H1 (cell line): ENCODE measurements at regions not wholly inside any gene's neighbourhood (a gene's known extent, or its start where the extent isn't known, plus 50 kb on each side); places are given as distances from the start of the nearest gene placed in this dataset.

Source experiments
- CTCF ChIA-PET: fragments of 300-600 bp; sonication (Branson Sonifier 250); formaldehyde crosslinking; loops from one replicate; lab custom pipeline; 2021; ENCODE audit not compliant: partially characterized antibody; lab: Charles Lee
- POLR2A ChIA-PET: fragments of 300-600 bp; sonication (Branson Sonifier 250); formaldehyde crosslinking; loops from one replicate; lab custom pipeline; 2021; ENCODE audit warnings: inconsistent platforms; ENCODE audit not compliant: partially characterized antibody; lab: Charles Lee
- DNase-seq, 2 experiments: peaks; one replicate each; pipeline versions ENCODE4 v3.0.0 to v3.0.0-alpha.2; 2010 to 2022; ENCODE audit warnings: low spot score in 2 of 2, low read depth in 1 of 2, mixed read lengths in 1 of 2
- FAIRE-seq: peaks from 2 replicates; lab custom pipeline; 2011; peaks lifted over from hg19 to GRCh38; lab: Jason Lieb, UNC
- H2AFZ ChIP-seq: 2 replicates; pipeline ENCODE4 v1.8.1; 2012; ENCODE audit warnings: low read length, inconsistent platforms
- H2AK5ac ChIP-seq: 2 replicates; pipeline ENCODE4 v1.6.1; 2013; ENCODE audit warnings: low read depth, low read length
- H2BK120ac ChIP-seq: replicated peaks from 2 replicates; pipeline ENCODE3; 2013; ENCODE audit warnings: low read depth, low read length, inconsistent platforms
- H2BK12ac ChIP-seq: 2 replicates; pipeline ENCODE4 v1.6.1; 2013; ENCODE audit warnings: low read depth, low read length
- H2BK15ac ChIP-seq: 2 replicates; pipeline ENCODE4 v1.6.1; 2013; ENCODE audit warnings: low read length
- H2BK20ac ChIP-seq: 2 replicates; pipeline ENCODE4 v1.6.1; 2013; ENCODE audit warnings: low read length
- H2BK5ac ChIP-seq: 2 replicates; pipeline ENCODE4 v1.6.1; 2013; ENCODE audit warnings: low read depth, low read length
- H3K14ac ChIP-seq: 2 replicates; pipeline ENCODE4 v1.6.1; 2013; ENCODE audit warnings: inconsistent platforms; ENCODE audit not compliant: insufficient read length
- H3K18ac ChIP-seq: 2 replicates; pipeline ENCODE4 v1.6.1; 2013; ENCODE audit warnings: low read length; ENCODE audit errors: extremely low read depth
- H3K23ac ChIP-seq: 2 replicates; pipeline ENCODE4 v1.6.1; 2013; ENCODE audit warnings: inconsistent platforms; ENCODE audit not compliant: insufficient read length
- H3K23me2 ChIP-seq: 2 replicates; pipeline ENCODE4 v1.6.1; 2013; ENCODE audit warnings: low read depth, low read length
- H3K27ac ChIP-seq: 2 replicates; pipeline ENCODE4 v1.6.1; 2011; ENCODE audit warnings: low read depth, low read length, inconsistent platforms
- H3K27me3 ChIP-seq, 4 experiments: replicated peaks in 1 of 4; 1 replicate in 1 of 4; 2 replicates in 3 of 4; pipeline versions ENCODE4 v1.6.1 to v1.8.1; 2011 to 2013; ENCODE audit warnings: low read length in 3 of 4, mild to moderate bottlenecking in 3 of 4, inconsistent platforms in 2 of 4, mixed read lengths in 2 of 4, moderate library complexity in 1 of 4; ENCODE audit not compliant: control insufficient read depth in 3 of 4, insufficient read depth in 3 of 4; ENCODE audit errors: extremely low read depth in 1 of 4
- H3K36me3 ChIP-seq, 4 experiments: 2 replicates each; pipeline versions ENCODE4 v1.6.1 to v1.8.1; 2011 to 2013; ENCODE audit warnings: mild to moderate bottlenecking in 4 of 4, low read length in 3 of 4, moderate library complexity in 2 of 4, control low read depth in 1 of 4, inconsistent platforms in 1 of 4; ENCODE audit not compliant: insufficient read depth in 4 of 4, control insufficient read depth in 2 of 4
- H3K4ac ChIP-seq: replicated peaks from 2 replicates; pipeline ENCODE3; 2013; ENCODE audit warnings: low read length, low read depth, mixed read lengths, inconsistent platforms; ENCODE audit not compliant: insufficient read length
- H3K4me1 ChIP-seq, 4 experiments: replicated peaks in 1 of 4; 1 replicate in 1 of 4; 2 replicates in 3 of 4; pipeline versions ENCODE4 v1.6.1 to v1.8.1; 2011 to 2013; ENCODE audit warnings: low read length in 3 of 4, inconsistent platforms in 2 of 4, mixed read lengths in 1 of 4; ENCODE audit not compliant: insufficient read depth in 4 of 4, control insufficient read depth in 3 of 4
- H3K4me2 ChIP-seq, 2 experiments: 2 replicates each; pipeline versions ENCODE4 v1.6.1 to v1.8.1; 2011 to 2013; ENCODE audit warnings: low read depth in 2 of 2, low read length in 2 of 2, control low read depth in 1 of 2, inconsistent platforms in 1 of 2, mild to moderate bottlenecking in 1 of 2; ENCODE audit not compliant: insufficient read depth in 1 of 2
- H3K4me3 ChIP-seq, 4 experiments: fragments of 200-600, 300-600 bp in 1 of 4; sonication (generic), shearing (Covaris generic), sonication (Bioruptor Twin) in 1 of 4; 2 replicates each; pipeline versions ENCODE4 v1.5.1 to v1.8.1; 2011 to 2016; ENCODE audit warnings: low read length in 4 of 4, low read depth in 3 of 4, control low read depth in 2 of 4, inconsistent platforms in 2 of 4, mild to moderate bottlenecking in 2 of 4, mixed read lengths in 1 of 4, moderate library complexity in 1 of 4; ENCODE audit not compliant: insufficient read depth in 2 of 4; ENCODE audit errors: extremely low read depth in 1 of 4
- H3K56ac ChIP-seq: replicated peaks from 2 replicates; pipeline ENCODE3; 2013; ENCODE audit warnings: low read depth, mild to moderate bottlenecking, mixed read lengths, low read length, inconsistent platforms; ENCODE audit not compliant: insufficient read length
- H3K79me1 ChIP-seq: 2 replicates; pipeline ENCODE4 v1.6.1; 2013; ENCODE audit warnings: low read depth, low read length, control low read depth
- H3K79me2 ChIP-seq, 2 experiments: 2 replicates each; pipeline versions ENCODE4 v1.6.1 to v1.8.1; 2012 to 2013; ENCODE audit warnings: low read length in 2 of 2, mild to moderate bottlenecking in 2 of 2, inconsistent platforms in 1 of 2; ENCODE audit not compliant: insufficient read depth in 2 of 2, control insufficient read depth in 1 of 2
- H3K9ac ChIP-seq, 4 experiments: replicated peaks in 1 of 4; 1 replicate in 1 of 4; 2 replicates in 3 of 4; pipeline versions ENCODE4 v1.6.1 to v1.8.1; 2011 to 2013; ENCODE audit warnings: low read depth in 3 of 4, low read length in 3 of 4, control low read depth in 2 of 4, mild to moderate bottlenecking in 2 of 4, moderate library complexity in 2 of 4, inconsistent platforms in 1 of 4; ENCODE audit errors: extremely low read depth in 1 of 4
- H3K9me3 ChIP-seq, 2 experiments: 2 replicates each; pipeline versions ENCODE4 v1.6.1 to v1.8.1; 2012 to 2013; ENCODE audit warnings: mild to moderate bottlenecking in 2 of 2, moderate library complexity in 2 of 2, control low read depth in 1 of 2, inconsistent platforms in 1 of 2, low read depth in 1 of 2, low read length in 1 of 2, mixed read lengths in 1 of 2; ENCODE audit not compliant: insufficient read depth in 2 of 2
- H4K20me1 ChIP-seq, 2 experiments: replicated peaks in 1 of 2; 2 replicates each; pipeline versions ENCODE3 to v1.8.1; 2011 to 2013; ENCODE audit warnings: inconsistent platforms in 2 of 2, low read length in 2 of 2, mild to moderate bottlenecking in 1 of 2; ENCODE audit not compliant: insufficient read depth in 2 of 2, control insufficient read depth in 1 of 2
- H4K5ac ChIP-seq: 2 replicates; pipeline ENCODE4 v1.6.1; 2013; ENCODE audit warnings: low read length, low read depth, mixed read lengths, inconsistent platforms; ENCODE audit not compliant: insufficient read length
- H4K8ac ChIP-seq: 2 replicates; pipeline ENCODE4 v1.8.0; 2013; ENCODE audit warnings: mild to moderate bottlenecking, moderate library complexity, low read length, inconsistent platforms; ENCODE audit not compliant: insufficient read depth; ENCODE audit errors: extremely low read depth
- H4K91ac ChIP-seq: replicated peaks from 2 replicates; pipeline ENCODE3; 2013; ENCODE audit warnings: low read length, mixed read lengths, inconsistent platforms; ENCODE audit not compliant: insufficient read length
- BCL11A ChIP-seq, 2 experiments: IDR thresholded peaks; one replicate each; pipeline ENCODE4 v1.6.1; 2011; ENCODE audit warnings: low read depth in 2 of 2, low read length in 2 of 2, mild to moderate bottlenecking in 2 of 2
- GTF2F1 ChIP-seq: IDR thresholded peaks from 2 replicates; pipeline ENCODE4 v1.6.1; 2012; ENCODE audit warnings: low read depth, low read length, improper control_type of control experiment, borderline replicate concordance
- NANOG ChIP-seq: IDR thresholded peaks from 2 replicates; pipeline ENCODE4 v1.6.1; 2011; ENCODE audit warnings: low read length, low read depth, mild to moderate bottlenecking, inconsistent platforms; ENCODE audit not compliant: insufficient read depth, poor library complexity, severe bottlenecking
- SIX5 ChIP-seq: IDR thresholded peaks from 2 replicates; pipeline ENCODE4 v1.6.1; 2011; ENCODE audit warnings: mild to moderate bottlenecking, low read depth, low read length
- SP4 ChIP-seq: IDR thresholded peaks from 2 replicates; pipeline ENCODE4 v1.6.1; 2012; ENCODE audit warnings: low read length, inconsistent platforms
- WGBS, 2 experiments: shearing (Covaris generic) in 1 of 2; methylation state at CpG; one replicate each; pipeline versions ENCODE4 v1.1.6 to v1.1.7; 2013 to 2015; ENCODE audit warnings: low lambda C conversion rate in 2 of 2, mixed read lengths in 2 of 2, inconsistent platforms in 1 of 2, low coverage in 1 of 2, missing lambda C conversion rate in 1 of 2; ENCODE audit not compliant: insufficient replicate concordance in 2 of 2, insufficient coverage in 1 of 2, insufficient read length in 1 of 2; ENCODE audit errors: extremely low coverage in 1 of 2, missing lambda C conversion rate in 1 of 2; 5-methylcytosine and 5-hydroxymethylcytosine counted together
- TF ChIP-seq, protein P1 (sequence below): IDR thresholded peaks from 2 replicates; pipeline ENCODE4 v1.6.1; 2012; ENCODE audit warnings: inconsistent platforms

DNA sequence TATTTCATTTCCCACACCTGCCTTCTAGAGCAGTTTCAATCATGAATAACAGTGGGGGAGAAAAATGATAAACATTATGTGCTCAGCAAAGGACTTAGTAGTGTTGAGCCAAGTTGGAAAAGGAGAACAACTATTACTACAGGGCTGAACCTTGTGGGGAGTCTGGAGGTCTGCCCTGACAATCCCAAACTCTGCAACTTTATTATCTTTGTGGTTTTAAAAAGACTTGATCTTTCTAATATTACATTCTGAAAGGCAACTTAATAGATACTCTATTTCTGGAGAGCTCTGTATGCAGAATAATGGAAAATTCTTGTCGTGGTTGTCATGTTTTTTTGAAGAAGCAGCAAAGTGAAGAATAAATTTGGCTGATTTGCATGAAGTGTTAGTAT is 116.1 kb downstream of the SPCS3 start:
- no peak overlapping the region for H4K5ac ChIP-seq
- H4K91ac ChIP-seq, result no peak overlapping the region
- H3K56ac ChIP-seq, result no peak overlapping the region
- H3K9me3 ChIP-seq, result no peaks in the 10 kb centered on the region
- H3K4ac ChIP-seq, result no peak overlapping the region
- no peak overlapping the region for H3K23ac ChIP-seq
- no peak overlapping the region for H4K8ac ChIP-seq
- H3K4me2 ChIP-seq, result no peak overlapping the region
- H2BK120ac ChIP-seq, result no peak overlapping the region
- 80% methylated on average over 1 of the region's 1 CpG; no CpG with 5 or more reads in 1 of the 2 experiments for WGBS, 2 experiments
- FAIRE-seq (no peak), DNase-seq (no peak)
- no peaks in the 10 kb centered on the region for H3K79me1 ChIP-seq
- no peaks in the 10 kb centered on the region for H3K23me2 ChIP-seq
- no peak overlapping the region for H3K9ac ChIP-seq
- ChIA-PET POLR2A (no interaction called here), CTCF (interaction anchor here (1.3 to 1.4 kb wide), 2 partner anchors 10 to 611 kb away, joined by 4 read pairs; no protein-coding TSS in a partner anchor)
- no peak for TF ChIP-seq GTF2F1
- no peak for TF ChIP-seq BCL11A (IDR thresholded peaks at IDR 0.05; ENCODE audit: low read depth in 2 of 2, low read length in 2 of 2)
- TF ChIP-seq SIX5, result no peak
- TF ChIP-seq, protein P1, sequence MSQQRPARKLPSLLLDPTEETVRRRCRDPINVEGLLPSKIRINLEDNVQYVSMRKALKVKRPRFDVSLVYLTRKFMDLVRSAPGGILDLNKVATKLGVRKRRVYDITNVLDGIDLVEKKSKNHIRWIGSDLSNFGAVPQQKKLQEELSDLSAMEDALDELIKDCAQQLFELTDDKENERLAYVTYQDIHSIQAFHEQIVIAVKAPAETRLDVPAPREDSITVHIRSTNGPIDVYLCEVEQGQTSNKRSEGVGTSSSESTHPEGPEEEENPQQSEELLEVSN, result no peak
- no peak for TF ChIP-seq NANOG
- no peak for TF ChIP-seq SP4
- no peak overlapping the region for H3K27ac ChIP-seq
- H2BK12ac ChIP-seq, result no peak overlapping the region
- H2AK5ac ChIP-seq, result no peak overlapping the region
- no peak overlapping the region for H2AFZ ChIP-seq
- no peaks in the 10 kb centered on the region for H3K79me2 ChIP-seq
- no peaks in the 10 kb centered on the region for H3K4me1 ChIP-seq
- no peaks in the 10 kb centered on the region for H3K27me3 ChIP-seq
- H3K36me3 ChIP-seq, result no peaks in the 10 kb centered on the region
- H3K18ac ChIP-seq, result no peak overlapping the region
- H3K14ac ChIP-seq, result no peak overlapping the region
- H4K20me1 ChIP-seq, result no peaks in the 10 kb centered on the region
- no peak overlapping the region for H2BK5ac ChIP-seq
- H2BK15ac ChIP-seq, result no peak overlapping the region
- H3K4me3 ChIP-seq, result no peak overlapping the region
- H2BK20ac ChIP-seq, result no peak overlapping the region
